Muscle of leg (tissue), 3 donors: ENCODE measurements at regions not wholly inside any gene's neighbourhood (a gene's known extent, or its start where the extent isn't known, plus 50 kb on each side); places are given as distances from the start of the nearest gene placed in this dataset.
"Not testable (repeated sequence)": the region's sequence is repeated elsewhere in the genome, so short reads cannot be mapped to it uniquely, and the experiment has no call there.

Source experiments
- DNase-seq: peaks from one replicate; pipeline ENCODE4 v3.0.0; 2013
- H3K27ac ChIP-seq: one replicate; pipeline ENCODE4 v1.5.1; 2013; ENCODE audit warnings: mild to moderate bottlenecking, low read length, control low read depth
- H3K27me3 ChIP-seq: one replicate; pipeline ENCODE4 v1.6.1; 2013; ENCODE audit warnings: low read length; ENCODE audit not compliant: control insufficient read depth, insufficient read depth
- H3K36me3 ChIP-seq: one replicate; pipeline ENCODE4 v1.6.1; 2013; ENCODE audit warnings: low read length; ENCODE audit not compliant: control insufficient read depth, insufficient read depth
- H3K4me1 ChIP-seq: one replicate; pipeline ENCODE4 v1.6.1; 2013; ENCODE audit warnings: low read length; ENCODE audit not compliant: control insufficient read depth, insufficient read depth
- H3K4me3 ChIP-seq: one replicate; pipeline ENCODE4 v1.5.1; 2013; ENCODE audit warnings: low read length, control low read depth
- H3K9me3 ChIP-seq: replicated peaks from 2 replicates; pipeline ENCODE4 v1.6.1; 2013; ENCODE audit warnings: low read depth, low read length; ENCODE audit not compliant: control insufficient read depth
- WGBS: methylation state at CpG from one replicate; pipeline ENCODE4 v1.1.5; 2013; ENCODE audit warnings: missing lambda C conversion rate; ENCODE audit not compliant: insufficient coverage; 5-methylcytosine and 5-hydroxymethylcytosine counted together

GRCh38 chr22:49007013-49007653, 820.5 kb downstream of the BRD1 start:
- Histone ChIP-seq H3K4me3 (no peak overlapping the region), H3K27me3 (peaks cover 6% of the 10 kb centered on the region), H3K4me1 (peaks cover 9% of the 10 kb centered on the region), H3K36me3 (no peaks in the 10 kb centered on the region), H3K27ac (no peak overlapping the region), H3K9me3 (no peaks in the 10 kb centered on the region)
- no peak for DNase-seq
- 43% methylated on average over 8 of the region's 12 CpGs for WGBS

GRCh38 chr22:49006207-49007012, 821.3 kb downstream of the BRD1 start:
- peaks cover 6% of the 10 kb centered on the region for H3K27me3 ChIP-seq
- H3K9me3 ChIP-seq: no peaks in the 10 kb centered on the region
- H3K4me3 ChIP-seq: no peak overlapping the region
- H3K36me3 ChIP-seq: no peaks in the 10 kb centered on the region
- DNase-seq: no peak
- peaks cover 7% of the 10 kb centered on the region for H3K4me1 ChIP-seq
- no peak overlapping the region for H3K27ac ChIP-seq
- WGBS: 73% methylated on average over 10 of the region's 11 CpGs

- H3K36me3 ChIP-seq: no peaks in the 10 kb centered on the region
- H3K4me1 ChIP-seq: peaks cover 7% of the 10 kb centered on the region
- DNase-seq: no peak
- H3K27ac ChIP-seq: no peak overlapping the region
- no peak overlapping the region for H3K4me3 ChIP-seq
- peaks cover 6% of the 10 kb centered on the region for H3K27me3 ChIP-seq
- no peaks in the 10 kb centered on the region for H3K9me3 ChIP-seq
- WGBS: 86% methylated on average over 6 of the region's 7 CpGs
Observed at GRCh38 chr22:49005557-49005956, 822.1 kb downstream of the BRD1 start.

GRCh38 chr22:49004484-49005399, 822.9 kb downstream of the BRD1 start:
- 92% methylated on average over 26 of the region's 29 CpGs for WGBS
- Histone ChIP-seq H3K36me3 (no peaks in the 10 kb centered on the region), H3K27ac (no peak overlapping the region), H3K27me3 (peaks cover 6% of the 10 kb centered on the region), H3K4me3 (no peak overlapping the region), H3K9me3 (no peaks in the 10 kb centered on the region), H3K4me1 (peaks cover 7% of the 10 kb centered on the region)
- DNase-seq: no peak

GRCh38 chr22:48997605-48998004, 830.1 kb downstream of the BRD1 start:
- H3K27ac ChIP-seq, H3K9me3 ChIP-seq, H3K4me3 ChIP-seq, H3K27me3 ChIP-seq, H3K36me3 ChIP-seq, H3K4me1 ChIP-seq, DNase-seq: not testable (repeated sequence)
- WGBS: no CpG with 5 or more reads among the region's 14 CpGs

- H3K36me3 ChIP-seq: no peaks in the 10 kb centered on the region
- no peaks in the 10 kb centered on the region for H3K9me3 ChIP-seq
- no peak overlapping the region for H3K4me3 ChIP-seq
- no peaks in the 10 kb centered on the region for H3K4me1 ChIP-seq
- H3K27ac ChIP-seq: no peak overlapping the region
- H3K27me3 ChIP-seq: no peaks in the 10 kb centered on the region
- WGBS: no CpG with 5 or more reads among the region's 5 CpGs
- DNase-seq: no peak
Observed at GRCh38 chr22:48993655-48994054, 834.0 kb downstream of the BRD1 start.

GRCh38 chr22:48984639-48985038, 843.0 kb downstream of the BRD1 start:
- no peaks in the 10 kb centered on the region for H3K4me1 ChIP-seq
- no peaks in the 10 kb centered on the region for H3K36me3 ChIP-seq
- no peak overlapping the region for H3K4me3 ChIP-seq
- H3K9me3 ChIP-seq: no peaks in the 10 kb centered on the region
- no peak for DNase-seq
- 94% methylated on average over 7 of the region's 14 CpGs for WGBS
- no peak overlapping the region for H3K27ac ChIP-seq
- H3K27me3 ChIP-seq: peaks cover 8% of the 10 kb centered on the region

GRCh38 chr22:48982321-48982905, 845.3 kb downstream of the BRD1 start:
- peaks cover 8% of the 10 kb centered on the region for H3K27me3 ChIP-seq

GRCh38 chr22:48981371-48982061, 846.2 kb downstream of the BRD1 start:
- Histone ChIP-seq H3K36me3 (no peaks in the 10 kb centered on the region), H3K9me3 (peaks cover 3% of the 10 kb centered on the region), H3K4me1 (no peaks in the 10 kb centered on the region), H3K27me3 (peaks cover 8% of the 10 kb centered on the region), H3K4me3 (no peak overlapping the region), H3K27ac (no peak overlapping the region)
- 34% methylated on average over 16 of the region's 20 CpGs for WGBS
- no peak for DNase-seq

More at GRCh38 chr22:48982321-48982905, 845.3 kb downstream of the BRD1 start:
- no peak for DNase-seq
- Histone ChIP-seq H3K27ac (no peak overlapping the region), H3K4me3 (no peak overlapping the region), H3K4me1 (no peaks in the 10 kb centered on the region), H3K9me3 (peaks cover 3% of the 10 kb centered on the region), H3K36me3 (no peaks in the 10 kb centered on the region)
- 81% methylated on average over 10 of the region's 10 CpGs for WGBS
